Esophagus muscularis mucosa (tissue), 4 donors: ENCODE measurements at regions not wholly inside any gene's neighbourhood (a gene's known extent, or its start where the extent isn't known, plus 50 kb on each side); places are given as distances from the start of the nearest gene placed in this dataset.

Source experiments
- DNase-seq: peaks from one replicate; pipeline ENCODE4 v3.0.0-alpha.2; 2017; ENCODE audit errors: extremely low spot score
- H3K27ac ChIP-seq, 4 donors: fragments of 200-600 bp; sonication (generic); replicated peaks in 1 of 4; 1 replicate in 3 of 4; 2 replicates in 1 of 4; pipeline ENCODE4 v1.5.1; 2016 to 2019; ENCODE audit warnings: mild to moderate bottlenecking in 1 of 4
- H3K27me3 ChIP-seq, 4 donors: fragments of 200-600 bp; sonication (generic); one replicate each; pipeline versions ENCODE4 v1.5.1 to v1.6.0; 2016 to 2019
- H3K36me3 ChIP-seq, 4 donors: fragments of 200-600 bp; sonication (generic); one replicate each; pipeline ENCODE4 v1.5.1; 2016 to 2019
- H3K4me1 ChIP-seq, 4 donors: fragments of 200-600 bp; sonication (generic); one replicate each; pipeline ENCODE4 v1.5.1; 2016 to 2019
- H3K4me3 ChIP-seq, 4 donors: fragments of 200-600 bp; sonication (generic); 1 replicate in 2 of 4; 2 replicates in 2 of 4; pipeline ENCODE4 v1.5.1; 2016 to 2019; ENCODE audit warnings: mild to moderate bottlenecking in 4 of 4, moderate library complexity in 1 of 4
- H3K9me3 ChIP-seq, 4 donors: fragments of 200-600 bp; sonication (generic); 1 replicate in 3 of 4; 2 replicates in 1 of 4; pipeline ENCODE4 v1.5.1; 2016 to 2019
- EP300 ChIP-seq: sonication (generic); formaldehyde crosslinking; IDR thresholded peaks from one replicate; pipeline ENCODE4 v1.6.1; 2017; ENCODE audit warnings: antibody characterized with exemption
- POLR2A ChIP-seq: fragments of 450-650 bp; IDR thresholded peaks from one replicate; pipeline ENCODE4 v1.6.1; 2017; ENCODE audit warnings: antibody characterized with exemption, moderate library complexity, mild to moderate bottlenecking, low read depth
- POLR2AphosphoS5 ChIP-seq, 2 donors: sonication (generic); formaldehyde crosslinking; IDR thresholded peaks; one replicate each; pipeline ENCODE4 v1.6.1; 2017; ENCODE audit warnings: antibody characterized with exemption in 2 of 2
- WGBS: methylation state at CpG from one replicate; pipeline ENCODE4 v1.1.5; 2018; 5-methylcytosine and 5-hydroxymethylcytosine counted together
- intact Hi-C: fragments of 100-400 bp; cut with DNase I; formaldehyde crosslinking; loops from one replicate; pipeline ENCODE4 v1.15.1; 2023
- TF ChIP-seq, protein P1 (sequence below), 3 experiments: fragments of 200-600 bp in 2 of 3; fragments of 450-650 bp in 1 of 3; sonication (generic) in 2 of 3; IDR thresholded peaks; one replicate each; pipeline ENCODE4 v1.5.1; 2017 to 2019; ENCODE audit warnings: antibody characterized with exemption in 3 of 3, mild to moderate bottlenecking in 2 of 3, moderate library complexity in 1 of 3

GRCh38 chr21:34022627-34023335 lies 50.6 kb upstream of the MRPS6 start:
- 55% methylated on average over 3 of the region's 3 CpGs for WGBS
- no peak for DNase-seq
- Histone ChIP-seq H3K36me3 (no peaks in the 10 kb centered on the region), H3K27me3 (no peaks in the 10 kb centered on the region), H3K27ac (no peak overlapping the region), H3K4me1 (peaks cover 0 to 25% (median 19%) of the 10 kb centered on the region in 4 donors), H3K9me3 (peaks cover 0 to 6% (median 3%) of the 10 kb centered on the region in 4 donors), H3K4me3 (no peak overlapping the region)
- TF ChIP-seq POLR2AphosphoS5 (IDR thresholded peaks at IDR 0.05) = peak in 1 of 2 donors; percentile 13
- TF ChIP-seq, protein P1, sequence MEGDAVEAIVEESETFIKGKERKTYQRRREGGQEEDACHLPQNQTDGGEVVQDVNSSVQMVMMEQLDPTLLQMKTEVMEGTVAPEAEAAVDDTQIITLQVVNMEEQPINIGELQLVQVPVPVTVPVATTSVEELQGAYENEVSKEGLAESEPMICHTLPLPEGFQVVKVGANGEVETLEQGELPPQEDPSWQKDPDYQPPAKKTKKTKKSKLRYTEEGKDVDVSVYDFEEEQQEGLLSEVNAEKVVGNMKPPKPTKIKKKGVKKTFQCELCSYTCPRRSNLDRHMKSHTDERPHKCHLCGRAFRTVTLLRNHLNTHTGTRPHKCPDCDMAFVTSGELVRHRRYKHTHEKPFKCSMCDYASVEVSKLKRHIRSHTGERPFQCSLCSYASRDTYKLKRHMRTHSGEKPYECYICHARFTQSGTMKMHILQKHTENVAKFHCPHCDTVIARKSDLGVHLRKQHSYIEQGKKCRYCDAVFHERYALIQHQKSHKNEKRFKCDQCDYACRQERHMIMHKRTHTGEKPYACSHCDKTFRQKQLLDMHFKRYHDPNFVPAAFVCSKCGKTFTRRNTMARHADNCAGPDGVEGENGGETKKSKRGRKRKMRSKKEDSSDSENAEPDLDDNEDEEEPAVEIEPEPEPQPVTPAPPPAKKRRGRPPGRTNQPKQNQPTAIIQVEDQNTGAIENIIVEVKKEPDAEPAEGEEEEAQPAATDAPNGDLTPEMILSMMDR (IDR thresholded peaks at IDR 0.05) = no peak
- intact Hi-C loops = no loop called here

DNA sequence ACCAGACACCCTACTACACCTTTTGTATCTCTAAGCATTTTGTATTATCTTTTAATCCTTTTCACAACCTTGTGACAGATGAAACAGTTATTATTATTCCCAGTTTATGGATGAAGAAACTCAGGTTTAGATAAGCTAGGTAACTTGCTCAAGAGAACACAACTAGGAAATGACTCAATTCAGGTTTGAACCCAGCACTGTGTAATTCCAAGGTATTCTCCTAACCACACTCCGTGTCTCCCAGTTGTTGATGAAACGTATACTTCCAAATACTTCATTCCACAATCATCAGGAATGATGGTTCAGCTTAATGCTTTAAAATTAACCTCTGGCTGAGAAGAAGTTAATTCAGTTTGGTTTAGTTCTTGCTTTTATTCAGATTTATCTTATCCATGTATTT lies 51.7 kb upstream of the MRPS6 start:
- no peak overlapping the region for H3K27ac ChIP-seq
- 91% methylated on average over 2 of the region's 2 CpGs for WGBS
- DNase-seq = no peak
- H3K4me1 ChIP-seq = peaks cover 0 to 25% (median 19%) of the 10 kb centered on the region in 4 donors
- no peak overlapping the region for H3K4me3 ChIP-seq
- TF ChIP-seq, protein P1 (IDR thresholded peaks at IDR 0.05) = no peak
- TF ChIP-seq EP300 = no peak
- TF ChIP-seq POLR2A = no peak
- TF ChIP-seq POLR2AphosphoS5 (IDR thresholded peaks at IDR 0.05) = no peak
- H3K9me3 ChIP-seq = peaks cover 0 to 6% (median 3%) of the 10 kb centered on the region in 4 donors
- intact Hi-C loops = no loop called here
- no peaks in the 10 kb centered on the region for H3K36me3 ChIP-seq
- H3K27me3 ChIP-seq = no peaks in the 10 kb centered on the region

DNA sequence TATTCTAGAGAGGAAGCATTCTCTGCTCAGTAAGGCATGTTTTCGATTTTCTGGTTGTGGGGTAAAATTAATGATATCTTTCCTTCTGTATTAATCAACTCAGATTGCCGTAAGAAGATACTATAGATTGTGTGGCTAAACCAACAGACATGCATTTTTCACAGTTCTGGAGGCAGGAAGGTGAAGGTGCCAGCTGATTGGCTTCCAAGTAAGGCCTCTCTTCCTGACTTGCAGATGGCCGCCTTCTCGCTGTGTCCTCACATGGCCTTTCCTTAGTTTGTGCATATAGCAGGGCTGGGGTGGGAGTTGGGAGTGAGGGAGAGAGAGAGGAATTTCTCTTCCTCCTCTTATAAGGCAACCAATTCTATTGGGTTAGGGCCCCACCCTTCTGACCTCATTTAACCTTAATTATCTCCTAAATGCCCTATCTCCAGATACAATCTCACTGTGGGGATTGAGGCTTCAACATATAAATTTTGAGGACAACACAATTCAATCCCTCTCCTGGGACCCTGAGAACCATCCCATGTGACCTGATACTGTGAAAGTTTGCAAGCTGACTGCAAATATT lies 52.3 kb upstream of the MRPS6 start:
- TF ChIP-seq POLR2A = no peak
- TF ChIP-seq, protein P1 (IDR thresholded peaks at IDR 0.05) = no peak
- no peak for TF ChIP-seq POLR2AphosphoS5 (IDR thresholded peaks at IDR 0.05)
- TF ChIP-seq EP300 = no peak
- 90% methylated on average over 4 of the region's 4 CpGs for WGBS
- no peaks in the 10 kb centered on the region for H3K27me3 ChIP-seq
- intact Hi-C loops = no loop called here
- H3K27ac ChIP-seq = no peak overlapping the region
- peaks cover 0 to 25% (median 19%) of the 10 kb centered on the region in 4 donors for H3K4me1 ChIP-seq
- H3K36me3 ChIP-seq = no peaks in the 10 kb centered on the region
- no peak overlapping the region for H3K4me3 ChIP-seq
- H3K9me3 ChIP-seq = peaks cover 0 to 6% (median 3%) of the 10 kb centered on the region in 4 donors
- DNase-seq = no peak

DNA sequence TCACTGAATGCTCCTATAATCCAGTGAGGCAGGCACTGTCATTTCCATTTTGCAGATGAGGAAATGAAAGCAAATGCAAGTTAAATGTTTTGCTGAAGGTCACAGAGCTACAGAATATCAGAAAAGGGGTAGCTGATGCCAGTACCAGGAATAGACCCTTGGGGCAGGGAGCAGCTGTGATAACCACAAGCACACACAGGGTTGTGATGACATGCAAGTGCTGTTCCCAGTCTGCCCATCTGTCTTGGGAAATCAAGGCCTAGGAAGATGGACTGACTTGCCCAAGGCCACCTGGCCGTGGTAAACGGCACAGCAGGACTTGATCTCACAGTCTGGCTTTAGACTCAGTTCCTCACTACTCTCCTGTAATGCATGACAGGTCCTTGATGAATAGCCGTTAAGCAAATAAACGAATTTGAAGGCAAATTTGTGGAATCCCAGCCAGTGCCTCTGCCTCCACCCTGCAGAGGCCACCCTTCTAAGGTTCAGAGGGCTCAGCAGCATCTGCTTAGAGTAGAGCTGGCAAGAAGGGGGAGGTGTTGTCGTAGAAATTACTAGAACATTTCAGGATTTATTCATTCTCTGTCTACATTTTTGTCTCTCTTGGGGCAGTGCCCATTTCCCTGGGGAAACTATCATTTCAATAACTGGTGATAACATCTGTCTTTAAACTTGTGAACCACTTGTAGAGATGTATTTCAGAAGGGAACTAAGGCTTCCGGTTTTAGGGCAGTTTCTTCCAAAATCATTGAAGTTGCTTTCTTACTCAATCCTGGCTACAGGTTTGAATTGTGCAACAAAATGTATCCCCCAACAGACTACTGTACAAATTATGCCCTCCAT lies 53.2 kb upstream of the MRPS6 start:
- TF ChIP-seq POLR2A (no peak), POLR2AphosphoS5 (IDR thresholded peaks at IDR 0.05) (no peak), EP300 (no peak)
- TF ChIP-seq, protein P1 (IDR thresholded peaks at IDR 0.05) = no peak
- WGBS = 49% methylated on average over 3 of the region's 6 CpGs
- no peak overlapping the region for H3K27ac ChIP-seq

More for the DNA sequence above, 53.2 kb upstream of the MRPS6 start:
- no peak for DNase-seq
- peaks cover 0 to 25% (median 19%) of the 10 kb centered on the region in 4 donors for H3K4me1 ChIP-seq
- H3K9me3 ChIP-seq = peaks cover 0 to 6% (median 3%) of the 10 kb centered on the region in 4 donors
- no peaks in the 10 kb centered on the region for H3K27me3 ChIP-seq
- no peaks in the 10 kb centered on the region for H3K36me3 ChIP-seq
- intact Hi-C loops = no loop called here
- H3K4me3 ChIP-seq = no peak overlapping the region
